ENCODE measurements at regions not wholly inside any gene's neighbourhood (a gene's known extent, or its start where the extent isn't known, plus 50 kb on each side); places are given as distances from the start of the nearest gene placed in this dataset.
A peak's percentile ranks its signal among the peaks of the same experiment; 100 is the strongest.

GRCh38 chr17:72587156-72587555 lies 466.3 kb downstream of the SOX9 start:
- Histone ChIP-seq H3K9me3 (replicated peaks; ENCODE audit: insufficient read depth, low read length) (no peaks in the 10 kb centered on the region), H3K4me3 (ENCODE audit: low read length) (peak overlapping the region; percentile 95), H3K27me3 (replicated peaks; ENCODE audit: insufficient read depth, low read length) (no peaks in the 10 kb centered on the region), H3K4me1 (ENCODE audit: low read length) (peaks cover 16% of the 10 kb centered on the region), H3K9ac (ENCODE audit: low read length) (peak overlapping the region; percentile 83), H3K9me2 (replicated peaks; ENCODE audit: insufficient read depth, low read length) (no peaks in the 10 kb centered on the region), H3F3A (ENCODE audit: insufficient read depth, low read length) (peaks cover 42% of the 10 kb centered on the region), H3K27ac (ENCODE audit: low read length) (peak overlapping the region; percentile 93), H3K79me2 (ENCODE audit: low read length) (peaks cover 94% of the 10 kb centered on the region), H3K36me3 (replicated peaks; ENCODE audit: insufficient read depth, low read length) (no peaks in the 10 kb centered on the region; the same call in 1 of the 2 replicates), H3K4me2 (ENCODE audit: low read depth, low read length) (peak overlapping the region; percentile 66), H2AFZ (ENCODE audit: low read length) (no peak overlapping the region), H4K20me1 (ENCODE audit: insufficient read depth, low read length) (no peaks in the 10 kb centered on the region)
- TF ChIP-seq, protein P1, sequence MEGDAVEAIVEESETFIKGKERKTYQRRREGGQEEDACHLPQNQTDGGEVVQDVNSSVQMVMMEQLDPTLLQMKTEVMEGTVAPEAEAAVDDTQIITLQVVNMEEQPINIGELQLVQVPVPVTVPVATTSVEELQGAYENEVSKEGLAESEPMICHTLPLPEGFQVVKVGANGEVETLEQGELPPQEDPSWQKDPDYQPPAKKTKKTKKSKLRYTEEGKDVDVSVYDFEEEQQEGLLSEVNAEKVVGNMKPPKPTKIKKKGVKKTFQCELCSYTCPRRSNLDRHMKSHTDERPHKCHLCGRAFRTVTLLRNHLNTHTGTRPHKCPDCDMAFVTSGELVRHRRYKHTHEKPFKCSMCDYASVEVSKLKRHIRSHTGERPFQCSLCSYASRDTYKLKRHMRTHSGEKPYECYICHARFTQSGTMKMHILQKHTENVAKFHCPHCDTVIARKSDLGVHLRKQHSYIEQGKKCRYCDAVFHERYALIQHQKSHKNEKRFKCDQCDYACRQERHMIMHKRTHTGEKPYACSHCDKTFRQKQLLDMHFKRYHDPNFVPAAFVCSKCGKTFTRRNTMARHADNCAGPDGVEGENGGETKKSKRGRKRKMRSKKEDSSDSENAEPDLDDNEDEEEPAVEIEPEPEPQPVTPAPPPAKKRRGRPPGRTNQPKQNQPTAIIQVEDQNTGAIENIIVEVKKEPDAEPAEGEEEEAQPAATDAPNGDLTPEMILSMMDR (IDR thresholded peaks at IDR 0.05; ENCODE audit: low read length), result no peak
- no peak for TF ChIP-seq EZH2 (optimal IDR thresholded peaks at IDR 0.05; ENCODE audit: low read depth, low read length)
- TF ChIP-seq EZH2phosphoT487 (IDR thresholded peaks at IDR 0.05; ENCODE audit: low read length), result no peak
- peak; percentile 83 for DNase-seq

DNA sequence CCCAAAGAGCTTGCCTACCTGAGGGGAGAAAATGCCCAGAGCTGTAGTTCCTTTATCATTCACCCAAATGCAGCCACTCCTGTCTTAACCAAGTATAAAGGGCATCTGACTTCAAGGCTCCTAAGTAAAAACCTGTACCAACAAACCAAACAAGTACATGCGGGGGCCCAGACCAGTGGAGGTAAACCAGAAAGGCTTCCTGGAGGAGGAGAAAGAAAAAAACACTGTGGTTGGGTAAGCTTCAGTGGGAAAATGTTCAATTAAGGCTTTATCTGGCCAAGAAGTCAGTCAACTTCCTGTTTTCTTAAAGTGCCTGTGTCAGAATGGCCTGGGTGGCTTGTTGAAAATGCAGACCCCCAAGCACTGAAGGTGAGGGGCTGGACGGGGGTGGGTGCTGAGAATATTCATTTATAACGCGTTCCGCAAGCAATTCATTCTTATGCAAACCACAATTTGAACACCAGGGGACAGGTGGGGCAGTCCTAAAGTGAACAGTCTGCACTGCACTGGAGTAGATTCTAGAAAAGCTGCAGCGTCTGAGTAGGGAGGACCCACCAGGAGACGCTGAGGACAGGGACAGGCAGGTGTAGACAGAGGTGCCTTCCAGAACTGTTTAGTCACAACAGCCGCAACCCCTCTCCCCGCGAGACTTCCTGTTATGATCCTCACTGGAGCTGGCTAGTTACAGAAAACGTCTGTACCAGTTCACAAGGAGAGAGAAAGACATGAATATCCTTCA lies 467.1 kb downstream of the SOX9 start:
- Histone ChIP-seq H3K27me3 (replicated peaks; ENCODE audit: insufficient read depth, low read length) (no peaks in the 10 kb centered on the region), H3K79me2 (ENCODE audit: low read length) (peaks cover 90% of the 10 kb centered on the region), H3F3A (ENCODE audit: insufficient read depth, low read length) (peaks cover 42% of the 10 kb centered on the region), H2AFZ (ENCODE audit: low read length) (no peak overlapping the region), H3K4me1 (ENCODE audit: low read length) (peaks cover 18% of the 10 kb centered on the region), H4K20me1 (ENCODE audit: insufficient read depth, low read length) (no peaks in the 10 kb centered on the region), H3K36me3 (replicated peaks; ENCODE audit: insufficient read depth, low read length) (no peaks in the 10 kb centered on the region; the same call in 1 of the 2 replicates), H3K9me3 (replicated peaks; ENCODE audit: insufficient read depth, low read length) (no peaks in the 10 kb centered on the region), H3K4me2 (ENCODE audit: low read depth, low read length) (peak overlapping the region; percentile 66), H3K27ac (ENCODE audit: low read length) (peak overlapping the region; percentile 93), H3K9me2 (replicated peaks; ENCODE audit: insufficient read depth, low read length) (no peaks in the 10 kb centered on the region), H3K4me3 (ENCODE audit: low read length) (peak overlapping the region; percentile 95), H3K9ac (ENCODE audit: low read length) (peak overlapping the region; percentile 83)
- no peak for TF ChIP-seq EZH2 (optimal IDR thresholded peaks at IDR 0.05; ENCODE audit: low read depth, low read length)
- TF ChIP-seq, protein P1 (IDR thresholded peaks at IDR 0.05; ENCODE audit: low read length), result peak; percentile 17; the same call in 1 of the 2 replicates
- no peak for TF ChIP-seq EZH2phosphoT487 (IDR thresholded peaks at IDR 0.05; ENCODE audit: low read length)
- peak; percentile 71 for DNase-seq

GRCh38 chr17:72588561-72588960 lies 467.7 kb downstream of the SOX9 start:
- no peaks in the 10 kb centered on the region for H3K27me3 ChIP-seq (replicated peaks; ENCODE audit: insufficient read depth, low read length)
- H3K4me2 ChIP-seq (ENCODE audit: low read depth, low read length), result peak overlapping the region; percentile 66
- H3K9me3 ChIP-seq (replicated peaks; ENCODE audit: insufficient read depth, low read length), result no peaks in the 10 kb centered on the region
- peak overlapping the region; percentile 95 for H3K4me3 ChIP-seq (ENCODE audit: low read length)
- H3K27ac ChIP-seq (ENCODE audit: low read length), result peak overlapping the region; percentile 93
- H2AFZ ChIP-seq (ENCODE audit: low read length), result no peak overlapping the region
- no peaks in the 10 kb centered on the region; the same call in 1 of the 2 replicates for H3K36me3 ChIP-seq (replicated peaks; ENCODE audit: insufficient read depth, low read length)
- no peak for DNase-seq
- H3K79me2 ChIP-seq (ENCODE audit: low read length), result peaks cover 85% of the 10 kb centered on the region
- peaks cover 21% of the 10 kb centered on the region for H3K4me1 ChIP-seq (ENCODE audit: low read length)
- no peaks in the 10 kb centered on the region for H4K20me1 ChIP-seq (ENCODE audit: insufficient read depth, low read length)
- H3F3A ChIP-seq (ENCODE audit: insufficient read depth, low read length), result peaks cover 42% of the 10 kb centered on the region
- TF ChIP-seq, protein P1 (IDR thresholded peaks at IDR 0.05; ENCODE audit: low read length), result no peak
- TF ChIP-seq EZH2 (optimal IDR thresholded peaks at IDR 0.05; ENCODE audit: low read depth, low read length) (no peak), EZH2phosphoT487 (IDR thresholded peaks at IDR 0.05; ENCODE audit: low read length) (no peak)
- no peaks in the 10 kb centered on the region for H3K9me2 ChIP-seq (replicated peaks; ENCODE audit: insufficient read depth, low read length)
- peak overlapping the region; percentile 83 for H3K9ac ChIP-seq (ENCODE audit: low read length)
